GM19035 (cell line): ENCODE measurements at regions not wholly inside any gene's neighbourhood (a gene's known extent, or its start where the extent isn't known, plus 50 kb on each side); places are given as distances from the start of the nearest gene placed in this dataset.
"Not testable (repeated sequence)": the region's sequence is repeated elsewhere in the genome, so short reads cannot be mapped to it uniquely, and the experiment has no call there.

Experiments used
- ATAC-seq: cut with Tn5 transposase; IDR thresholded peaks from one replicate; pipeline ENCODE4 v1.9.1; 2021; ENCODE audit not compliant: unreplicated experiment

- ATAC-seq = not testable (repeated sequence)
These were observed 257.7 kb upstream of the MEIS1 start for GRCh38 chr2:66177128-66177796.

DNA sequence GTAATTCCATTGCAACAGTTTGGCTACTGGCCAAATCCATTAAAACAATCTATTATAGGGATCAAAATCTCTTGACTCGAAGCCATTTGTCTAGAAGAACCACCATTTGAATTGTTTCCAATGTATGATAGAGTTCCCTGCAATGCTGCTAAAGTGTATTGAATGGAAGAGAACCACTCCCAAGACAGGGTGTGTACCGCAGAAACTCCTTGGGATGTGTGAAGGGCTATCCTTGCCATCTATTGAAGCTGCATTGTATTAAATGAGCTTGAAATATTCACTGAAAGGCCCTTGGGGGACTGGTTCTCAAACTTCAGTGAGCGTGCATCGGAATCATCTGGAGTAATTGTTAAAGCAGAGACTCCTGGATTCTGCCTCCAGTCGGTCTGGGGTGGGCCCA, 260.4 kb upstream of the MEIS1 start:
- ATAC-seq = no peak

GRCh38 chr2:66173645-66174044, 261.3 kb upstream of the MEIS1 start:
- ATAC-seq = no peak

- ATAC-seq = no peak
These were observed 263.4 kb upstream of the MEIS1 start for GRCh38 chr2:66171530-66171929.

DNA sequence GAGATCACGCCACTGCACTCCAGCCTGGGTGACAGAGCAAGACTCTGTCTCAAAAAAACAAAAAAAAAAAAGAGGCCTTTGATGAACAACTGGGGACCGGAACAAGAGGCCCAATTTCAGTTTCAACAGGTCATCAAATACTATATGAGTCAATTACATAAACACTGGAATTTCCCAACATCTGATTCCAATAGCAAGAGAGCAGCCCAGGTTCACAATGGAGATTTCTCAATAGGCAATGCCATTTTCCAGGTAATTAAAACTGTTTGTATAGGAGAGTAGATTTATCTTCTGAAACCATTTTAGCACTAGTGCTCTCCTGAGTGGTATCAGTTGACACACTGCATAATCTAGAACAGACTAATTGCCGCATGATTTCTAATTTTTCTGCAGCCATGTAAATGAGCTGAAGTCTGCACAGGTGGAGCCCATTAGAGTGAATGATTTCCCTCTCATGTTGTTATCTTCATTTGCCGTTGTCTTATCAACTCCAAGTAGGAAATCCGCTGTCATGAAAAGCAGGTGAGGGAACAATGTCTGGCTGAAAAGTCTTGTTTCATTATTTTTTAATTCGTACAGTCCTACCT, 264.1 kb upstream of the MEIS1 start:
- no peak for ATAC-seq

- no peak for ATAC-seq
These were observed 265.8 kb upstream of the MEIS1 start for GRCh38 chr2:66169076-66169475.

DNA sequence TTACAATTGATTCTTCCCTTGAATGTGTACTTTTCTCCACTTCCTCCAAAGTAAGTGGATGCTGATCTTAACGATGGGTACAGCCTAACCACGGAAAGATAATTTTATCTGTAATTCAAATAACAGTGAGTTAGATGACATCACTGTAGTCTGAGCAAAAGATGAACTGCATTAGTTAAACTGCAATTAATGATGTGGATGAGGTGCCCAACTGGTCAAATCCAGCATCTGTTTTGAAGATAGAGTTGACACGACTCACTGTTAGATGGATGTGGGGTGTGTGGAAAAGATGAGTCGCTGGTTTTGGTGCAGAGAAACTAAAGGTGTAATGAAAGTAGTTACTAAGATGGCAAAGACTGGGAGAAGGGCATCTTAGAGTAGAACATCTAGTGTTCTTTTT, 270.5 kb upstream of the MEIS1 start:
- no peak for ATAC-seq

DNA sequence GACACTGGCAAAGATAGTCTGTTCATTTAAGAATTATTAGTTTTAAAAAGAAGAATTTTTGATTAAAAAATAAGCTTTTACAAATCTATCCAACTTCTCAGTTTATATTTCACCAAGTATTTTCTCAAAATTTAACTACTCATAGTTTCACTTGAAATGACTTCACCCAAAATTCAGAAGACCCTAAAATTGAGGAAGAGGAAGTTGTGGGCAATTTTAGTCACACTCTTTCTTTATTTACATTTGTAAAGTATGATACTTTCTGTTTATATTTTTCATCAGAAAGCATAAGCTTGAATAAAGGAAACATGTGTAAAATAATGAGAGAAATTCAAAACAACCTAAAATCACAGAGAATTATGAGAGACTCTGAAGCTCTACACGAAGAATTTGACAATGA, 278.8 kb upstream of the MEIS1 start:
- no peak for ATAC-seq

DNA sequence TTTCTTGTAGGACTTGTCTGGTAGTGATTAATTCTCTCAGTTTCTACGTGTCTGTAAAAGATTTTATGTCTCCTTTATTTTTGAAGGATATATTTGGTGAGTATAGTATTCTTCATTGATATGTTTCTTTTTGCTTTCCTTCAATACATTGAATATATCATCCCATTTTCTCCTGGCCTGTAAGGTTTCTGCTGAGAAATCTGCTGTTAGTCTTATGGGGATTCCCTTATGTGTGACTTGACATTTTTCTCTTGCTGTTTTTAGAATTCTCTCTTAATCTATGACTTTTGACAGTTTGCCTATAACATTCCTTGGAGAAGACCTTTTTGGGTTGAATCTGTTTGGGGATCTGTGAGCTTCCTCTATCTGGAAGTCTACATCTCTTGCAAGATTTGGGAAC, 281.0 kb upstream of the MEIS1 start:
- no peak for ATAC-seq

DNA sequence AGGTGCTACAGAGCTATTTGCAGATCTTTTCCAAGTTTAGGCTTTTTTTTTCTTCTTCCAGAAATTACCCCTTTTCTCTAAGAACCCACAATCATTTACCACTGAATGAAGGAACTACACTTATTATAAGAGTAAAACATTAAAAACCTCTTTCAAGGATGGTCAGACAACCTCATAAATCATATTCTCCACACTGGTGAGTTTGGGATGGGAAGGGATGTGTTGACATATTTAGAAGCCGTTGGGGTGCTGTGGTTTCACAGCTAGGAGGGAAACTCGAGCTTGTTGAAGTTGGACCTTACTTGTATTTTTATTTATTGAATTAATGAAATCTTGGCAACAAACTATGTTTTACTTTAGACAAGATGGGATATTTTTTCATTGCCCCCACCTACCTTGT, 289.4 kb upstream of the MEIS1 start:
- no peak for ATAC-seq

GRCh38 chr2:66144324-66144723, 290.6 kb upstream of the MEIS1 start:
- ATAC-seq = not testable (repeated sequence)

DNA sequence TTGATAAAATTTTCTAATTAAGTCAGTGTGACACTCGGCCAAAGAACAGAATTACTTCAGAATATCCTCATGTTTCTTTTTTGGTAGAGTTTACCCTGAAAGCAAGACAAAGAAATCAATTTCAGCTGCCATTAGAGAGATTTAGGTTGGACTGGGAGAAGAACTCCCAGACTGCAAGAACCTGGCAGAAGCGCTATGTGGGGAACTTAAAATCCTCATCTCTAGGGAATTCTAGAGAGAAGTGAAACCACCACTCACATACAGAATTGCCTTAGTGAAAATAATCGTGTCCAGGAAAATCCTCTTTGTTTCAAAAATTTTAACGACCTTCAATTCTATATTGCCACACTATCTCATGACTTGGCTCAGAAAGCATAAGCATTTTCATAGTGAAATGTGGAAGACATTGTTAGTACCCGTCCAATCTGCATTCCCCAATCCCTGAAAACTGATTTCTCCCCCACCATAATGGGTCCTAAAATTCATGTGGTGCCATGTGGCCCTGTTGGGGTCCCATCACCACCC, 297.3 kb upstream of the MEIS1 start:
- ATAC-seq = no peak

GRCh38 chr2:66134138-66134701, 300.7 kb upstream of the MEIS1 start:
- no peak for ATAC-seq

- ATAC-seq = no peak
These were observed 307.3 kb upstream of the MEIS1 start for GRCh38 chr2:66127656-66128055.

- ATAC-seq = no peak
These were observed 307.9 kb upstream of the MEIS1 start for GRCh38 chr2:66127061-66127460.

DNA sequence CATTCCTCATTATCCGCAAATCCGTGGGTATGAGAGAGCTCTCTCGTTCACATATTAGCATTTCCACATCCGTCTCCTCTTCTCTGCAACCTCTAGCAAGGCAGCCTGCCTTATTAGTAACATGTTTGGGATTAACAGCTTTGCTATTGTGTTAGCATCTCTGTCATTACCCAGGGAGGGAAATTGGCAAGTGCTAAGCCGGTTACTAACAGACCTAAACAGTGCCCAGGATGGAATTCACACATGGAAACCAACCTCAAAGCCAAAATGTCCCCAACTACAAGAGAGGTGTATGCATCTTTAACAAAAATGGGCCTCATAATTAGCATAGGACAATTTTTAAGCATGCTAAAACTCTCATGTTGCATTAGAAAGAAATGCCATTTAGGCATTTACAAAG, 309.0 kb upstream of the MEIS1 start:
- no peak for ATAC-seq

- ATAC-seq = no peak
These were observed 312.4 kb upstream of the MEIS1 start for GRCh38 chr2:66122516-66122915.

- ATAC-seq = no peak
These were observed 313.0 kb upstream of the MEIS1 start for GRCh38 chr2:66121946-66122345.

DNA sequence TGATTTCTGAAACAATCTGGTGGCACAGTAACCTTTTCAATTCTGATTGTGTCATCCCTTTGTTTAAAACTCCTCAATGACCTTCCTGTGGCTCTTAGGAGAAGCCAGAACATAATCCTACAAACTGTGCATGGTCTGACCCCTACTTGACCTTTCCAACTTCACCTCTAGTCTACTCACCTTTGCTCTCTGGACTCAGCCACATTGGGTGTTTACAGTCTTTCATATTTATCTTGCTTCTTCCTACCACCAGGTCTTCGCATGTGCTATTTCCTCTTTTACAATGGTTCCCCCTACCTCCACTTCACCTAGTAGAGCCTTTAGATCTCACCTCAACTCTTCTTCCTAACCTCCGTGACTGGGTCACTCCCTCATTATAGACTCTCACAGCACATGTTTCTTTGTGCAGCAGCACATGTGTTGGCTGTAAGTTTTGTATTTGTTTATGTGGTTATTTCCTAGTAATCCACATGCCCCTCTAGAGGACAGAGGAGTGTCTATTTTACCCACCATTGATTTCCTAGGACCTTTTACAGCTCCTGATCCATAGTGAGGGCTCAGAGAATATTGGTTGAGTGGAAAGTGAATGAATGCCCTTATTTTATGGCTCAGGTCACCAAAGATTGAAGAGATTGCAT, 320.8 kb upstream of the MEIS1 start:
- ATAC-seq = no peak

DNA sequence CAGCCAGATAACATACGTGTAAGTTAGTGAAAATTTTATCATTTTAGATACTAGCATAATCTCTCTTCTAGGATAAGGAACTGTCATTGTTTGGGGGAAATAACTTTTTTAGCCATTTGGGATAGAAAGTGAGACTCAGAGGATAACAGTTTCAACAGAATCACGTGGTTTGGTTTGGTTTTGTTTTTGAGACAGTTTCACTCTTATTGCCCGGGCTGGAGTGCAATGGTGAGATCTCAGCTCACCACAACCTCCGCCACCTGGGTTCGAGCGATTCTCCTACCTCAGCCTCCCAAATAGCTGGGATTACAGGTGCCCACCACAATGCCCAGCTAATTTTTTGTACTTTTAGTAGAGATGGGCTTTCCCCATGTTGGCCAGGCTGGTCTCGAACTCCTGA, 323.2 kb upstream of the MEIS1 start:
- ATAC-seq = no peak

- no peak for ATAC-seq
These were observed 324.3 kb upstream of the MEIS1 start for GRCh38 chr2:66110608-66111007.

- no peak for ATAC-seq
These were observed 324.8 kb upstream of the MEIS1 start for GRCh38 chr2:66110086-66110485.
